Mesenchymal stem cell (in vitro differentiated cells and primary cell): ENCODE measurements at regions not wholly inside any gene's neighbourhood (a gene's known extent, or its start where the extent isn't known, plus 50 kb on each side); places are given as distances from the start of the nearest gene placed in this dataset.
A peak's percentile ranks its signal among the peaks of the same experiment; 100 is the strongest.

Source experiments
- DNase-seq: peaks from one replicate; pipeline ENCODE4 v3.0.0-alpha.2; 2013
- H2AFZ ChIP-seq: one replicate; pipeline ENCODE4 v1.6.1; 2013; ENCODE audit warnings: low read depth, mild to moderate bottlenecking, control low read depth, inconsistent platforms, low read length, moderate library complexity
- H2AK5ac ChIP-seq: 2 replicates; pipeline ENCODE4 v1.6.1; 2013; ENCODE audit warnings: low read length, moderate library complexity, mild to moderate bottlenecking, inconsistent platforms; ENCODE audit not compliant: severe bottlenecking
- H2BK120ac ChIP-seq: one replicate; pipeline ENCODE4 v1.6.1; 2013; ENCODE audit warnings: low read depth, mild to moderate bottlenecking, inconsistent platforms, low read length, moderate library complexity
- H2BK12ac ChIP-seq, 2 experiments: one replicate each; pipeline ENCODE4 v1.6.1; 2013; ENCODE audit warnings: inconsistent platforms in 2 of 2, low read length in 2 of 2, mild to moderate bottlenecking in 2 of 2, moderate library complexity in 2 of 2, control low read depth in 1 of 2
- H2BK15ac ChIP-seq: one replicate; pipeline ENCODE4 v1.6.1; 2013; ENCODE audit warnings: mild to moderate bottlenecking, low read depth, inconsistent platforms; ENCODE audit not compliant: poor library complexity, severe bottlenecking
- H2BK5ac ChIP-seq: 2 replicates; pipeline ENCODE4 v1.6.1; 2013; ENCODE audit warnings: low read depth, mild to moderate bottlenecking, low read length, control low read depth, inconsistent platforms; ENCODE audit not compliant: poor library complexity, severe bottlenecking
- H3K14ac ChIP-seq, 2 experiments: one replicate each; pipeline ENCODE4 v1.6.1; 2013; ENCODE audit warnings: inconsistent platforms in 2 of 2, low read length in 2 of 2, control low read depth in 1 of 2, mild to moderate bottlenecking in 1 of 2, moderate library complexity in 1 of 2
- H3K18ac ChIP-seq, 2 experiments: one replicate each; pipeline ENCODE4 v1.6.1; 2013; ENCODE audit warnings: inconsistent platforms in 2 of 2, low read length in 2 of 2, control low read depth in 1 of 2, low read depth in 1 of 2, mild to moderate bottlenecking in 1 of 2
- H3K23ac ChIP-seq, 2 experiments: one replicate each; pipeline ENCODE4 v1.6.1; 2013; ENCODE audit warnings: inconsistent platforms in 2 of 2, low read length in 2 of 2, mild to moderate bottlenecking in 2 of 2, moderate library complexity in 2 of 2, control low read depth in 1 of 2
- H3K27ac ChIP-seq: 2 replicates; pipeline ENCODE4 v1.5.1; 2013; ENCODE audit warnings: mild to moderate bottlenecking, moderate library complexity, low read length, control low read depth, inconsistent platforms; ENCODE audit not compliant: poor library complexity, severe bottlenecking
- H3K27me3 ChIP-seq, 2 experiments: 2 replicates each; pipeline versions ENCODE4 v1.6.1 to v1.7.0; 2013; ENCODE audit warnings: low read length in 2 of 2, mild to moderate bottlenecking in 2 of 2, moderate library complexity in 2 of 2, control low read depth in 1 of 2, inconsistent platforms in 1 of 2; ENCODE audit not compliant: control insufficient read depth in 1 of 2, insufficient read depth in 1 of 2
- H3K36me3 ChIP-seq, 2 experiments: 2 replicates each; pipeline versions ENCODE4 v1.6.1 to v1.7.0; 2013; ENCODE audit warnings: low read length in 2 of 2, control low read depth in 1 of 2, inconsistent platforms in 1 of 2, low read depth in 1 of 2, mild to moderate bottlenecking in 1 of 2; ENCODE audit not compliant: insufficient read depth in 2 of 2, control insufficient read depth in 1 of 2
- H3K4ac ChIP-seq, 2 experiments: one replicate each; pipeline ENCODE4 v1.6.1; 2013; ENCODE audit warnings: inconsistent platforms in 2 of 2, low read length in 2 of 2, mild to moderate bottlenecking in 2 of 2, moderate library complexity in 2 of 2, control low read depth in 1 of 2, low read depth in 1 of 2
- H3K4me1 ChIP-seq: 2 replicates; pipeline ENCODE4 v1.6.1; 2013; ENCODE audit warnings: low read depth, low read length, control low read depth; ENCODE audit not compliant: control insufficient read depth, insufficient read depth
- H3K4me2 ChIP-seq: 2 replicates; pipeline ENCODE4 v1.6.1; 2013; ENCODE audit warnings: low read length, mild to moderate bottlenecking, inconsistent platforms; ENCODE audit not compliant: poor library complexity, severe bottlenecking
- H3K4me3 ChIP-seq, 2 experiments: 2 replicates each; pipeline versions ENCODE4 v1.5.1 to v1.7.0; 2013; ENCODE audit warnings: low read length in 2 of 2, mild to moderate bottlenecking in 2 of 2, control low read depth in 1 of 2, low read depth in 1 of 2; ENCODE audit not compliant: insufficient read depth in 1 of 2
- H3K79me1 ChIP-seq: replicated peaks from 2 replicates; pipeline ENCODE4 v1.6.1; 2013; ENCODE audit warnings: mild to moderate bottlenecking, control low read depth, low read length, inconsistent platforms; ENCODE audit not compliant: poor library complexity, severe bottlenecking
- H3K9ac ChIP-seq: 2 replicates; pipeline ENCODE4 v1.7.0; 2013; ENCODE audit warnings: mild to moderate bottlenecking, low read length, moderate library complexity
- H3K9me3 ChIP-seq: 2 replicates; pipeline ENCODE4 v1.7.0; 2013; ENCODE audit warnings: mild to moderate bottlenecking, low read length; ENCODE audit not compliant: control insufficient read depth
- H4K8ac ChIP-seq: one replicate; pipeline ENCODE4 v1.6.1; 2013; ENCODE audit warnings: inconsistent platforms, mild to moderate bottlenecking, low read length, moderate library complexity
- H4K91ac ChIP-seq: one replicate; pipeline ENCODE4 v1.6.1; 2013; ENCODE audit warnings: mild to moderate bottlenecking, low read length, inconsistent platforms
- WGBS: methylation state at CpG from one replicate; pipeline ENCODE4 v1.1.7; 2013; ENCODE audit warnings: mixed read lengths; 5-methylcytosine and 5-hydroxymethylcytosine counted together

DNA sequence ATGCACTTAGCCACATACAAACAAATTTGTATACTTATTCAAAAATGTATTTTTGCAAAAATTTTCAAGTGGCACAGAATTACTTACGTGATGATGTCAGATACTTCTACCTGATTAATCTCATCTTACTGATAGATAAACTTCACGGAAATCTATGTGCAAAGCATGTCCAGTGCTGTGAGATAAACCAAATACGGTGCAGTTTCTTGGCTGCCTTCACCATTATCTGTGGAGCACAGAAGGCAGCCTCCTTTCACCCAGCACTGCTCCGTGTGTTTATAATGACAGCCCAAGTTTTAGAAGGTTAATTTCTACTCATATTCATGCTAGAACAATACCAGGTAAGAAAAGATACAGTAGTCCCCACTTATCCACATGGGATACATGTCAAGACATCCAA is 59.0 kb upstream of the PDE10A start:
- Histone ChIP-seq H2BK120ac (no peak overlapping the region), H3K4me1 (peaks cover 10% of the 10 kb centered on the region), H2BK5ac (no peak overlapping the region), H3K23ac (no peak overlapping the region), H3K9ac (no peak overlapping the region), H4K8ac (no peak overlapping the region), H3K9me3 (no peaks in the 10 kb centered on the region), H3K18ac (no peak overlapping the region), H2AFZ (no peak overlapping the region), H2AK5ac (no peak overlapping the region), H3K79me1 (no peaks in the 10 kb centered on the region), H3K4ac (no peak overlapping the region), H3K27me3 (peaks cover 0 to 40% of the 10 kb centered on the region in 2 experiments), H3K4me3 (no peak overlapping the region), H2BK12ac (no peak overlapping the region), H2BK15ac (no peak overlapping the region), H3K14ac (no peak overlapping the region), H4K91ac (no peak overlapping the region), H3K27ac (no peak overlapping the region), H3K4me2 (no peak overlapping the region), H3K36me3 (no peaks in the 10 kb centered on the region)
- WGBS = 87% methylated on average over 4 of the region's 4 CpGs
- no peak for DNase-seq

DNA sequence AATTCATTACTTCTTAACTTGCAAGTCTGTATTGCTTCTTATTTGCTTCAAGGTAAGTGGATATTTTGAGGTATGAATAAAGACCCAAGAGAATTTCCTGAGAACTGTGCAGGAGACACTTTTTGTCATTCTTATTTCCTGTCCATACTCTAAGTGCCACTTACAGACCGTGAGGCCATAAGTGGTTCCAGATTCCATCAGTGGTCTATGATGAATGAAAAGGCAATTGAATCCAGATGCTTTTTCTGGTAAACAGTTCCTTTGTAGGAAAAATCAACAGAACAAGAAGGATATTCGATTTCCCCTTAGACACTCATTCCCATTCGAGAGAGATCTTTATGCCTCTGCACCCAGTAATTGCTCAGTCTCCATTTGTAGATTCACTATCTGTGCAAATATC is 58.3 kb upstream of the PDE10A start:
- no peaks in the 10 kb centered on the region for H3K9me3 ChIP-seq
- no peak overlapping the region for H3K27ac ChIP-seq
- no peak overlapping the region for H4K8ac ChIP-seq
- H2BK12ac ChIP-seq = no peak overlapping the region
- no peak overlapping the region for H2BK5ac ChIP-seq
- no peak overlapping the region for H2AFZ ChIP-seq
- WGBS = 5% methylated on average over 3 of the region's 3 CpGs
- peaks cover 5% of the 10 kb centered on the region for H3K4me1 ChIP-seq
- H2BK120ac ChIP-seq = no peak overlapping the region
- no peak overlapping the region for H3K14ac ChIP-seq
- H3K4me3 ChIP-seq = no peak overlapping the region
- H3K18ac ChIP-seq = no peak overlapping the region
- H4K91ac ChIP-seq = no peak overlapping the region
- H3K9ac ChIP-seq = no peak overlapping the region
- H3K27me3 ChIP-seq = peaks cover 0 to 37% of the 10 kb centered on the region in 2 experiments
- no peaks in the 10 kb centered on the region for H3K36me3 ChIP-seq
- no peaks in the 10 kb centered on the region for H3K79me1 ChIP-seq
- no peak overlapping the region for H2AK5ac ChIP-seq
- DNase-seq = peak; percentile 14
- H2BK15ac ChIP-seq = no peak overlapping the region
- no peak overlapping the region for H3K23ac ChIP-seq
- H3K4ac ChIP-seq = no peak overlapping the region
- no peak overlapping the region for H3K4me2 ChIP-seq

DNA sequence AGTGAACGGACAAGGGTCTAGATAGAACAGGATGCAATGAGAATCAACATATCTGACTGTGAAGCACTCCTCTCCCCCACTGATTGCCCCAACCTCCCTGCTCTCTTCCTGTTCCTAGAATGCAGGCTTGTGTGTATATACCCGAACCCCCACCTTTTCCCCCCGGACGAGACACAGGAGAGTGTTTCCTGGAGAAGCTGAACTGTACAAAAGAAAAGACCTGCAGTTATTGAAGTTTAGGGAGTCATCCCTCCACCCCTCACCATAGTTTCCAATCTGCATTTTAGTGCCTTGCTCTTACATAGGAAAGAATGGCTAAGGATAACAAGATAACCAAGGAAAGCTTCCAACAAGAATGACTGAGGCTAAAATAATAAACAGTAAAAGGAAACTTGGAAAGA is 55.5 kb upstream of the PDE10A start:
- no peak overlapping the region for H2BK120ac ChIP-seq
- DNase-seq = peak; percentile 24

DNA sequence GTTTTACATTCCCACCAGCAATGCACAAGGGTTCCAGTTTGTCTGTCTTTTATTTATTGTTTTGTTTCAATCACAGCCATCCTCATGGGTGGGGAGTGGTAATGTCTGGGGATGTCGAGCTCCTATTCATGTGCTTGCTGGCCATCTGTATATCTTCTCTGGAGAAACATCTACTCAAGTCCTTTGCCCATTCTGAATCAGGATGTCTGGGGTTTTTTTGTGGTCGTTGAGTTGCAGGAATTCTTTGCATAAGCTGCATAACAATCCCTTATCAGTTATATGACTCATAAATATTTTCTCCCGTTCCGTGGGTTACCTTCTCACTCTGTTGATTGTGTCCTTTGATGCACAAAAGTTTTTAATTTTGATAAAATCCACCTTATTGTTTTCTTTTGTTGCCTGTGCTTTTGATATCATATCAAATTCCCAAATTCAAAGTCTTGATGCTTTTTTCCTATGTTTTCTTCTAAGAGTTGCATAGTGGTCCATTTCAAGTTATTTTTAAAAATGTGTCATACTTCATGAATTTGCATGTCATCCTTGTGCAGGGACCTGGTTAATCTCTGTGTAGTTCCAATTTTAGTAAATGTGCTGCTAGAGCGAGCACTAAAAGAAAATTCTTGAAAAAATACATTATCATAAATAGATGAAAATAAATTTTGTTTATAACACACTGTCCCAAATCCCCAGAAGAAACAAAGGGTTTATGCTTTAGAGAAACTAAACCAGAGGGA is 54.9 kb upstream of the PDE10A start:
- Histone ChIP-seq H3K79me1 (no peaks in the 10 kb centered on the region), H2BK120ac (no peak overlapping the region), H3K4ac (no peak overlapping the region), H3K9ac (no peak overlapping the region), H4K8ac (no peak overlapping the region), H2AK5ac (no peak overlapping the region), H3K18ac (no peak overlapping the region), H3K27ac (peak overlapping the region; percentile 46), H3K36me3 (no peaks in the 10 kb centered on the region), H3K27me3 (peaks cover 0 to 28% of the 10 kb centered on the region in 2 experiments), H3K14ac (no peak overlapping the region), H3K9me3 (no peaks in the 10 kb centered on the region), H2BK5ac (no peak overlapping the region), H3K4me2 (no peak overlapping the region), H2BK12ac (no peak overlapping the region), H2BK15ac (no peak overlapping the region), H4K91ac (no peak overlapping the region), H3K4me3 (no peak overlapping the region), H3K4me1 (peaks cover 9% of the 10 kb centered on the region), H2AFZ (no peak overlapping the region), H3K23ac (no peak overlapping the region)
- DNase-seq = peak; percentile 61
- WGBS = no CpG with 5 or more reads among the region's 5 CpGs

More for the DNA sequence above, 55.5 kb upstream of the PDE10A start:
- Histone ChIP-seq H2AK5ac (no peak overlapping the region), H2BK5ac (no peak overlapping the region), H3K4ac (no peak overlapping the region), H4K91ac (no peak overlapping the region), H3K4me1 (peaks cover 9% of the 10 kb centered on the region), H3K79me1 (no peaks in the 10 kb centered on the region), H3K14ac (no peak overlapping the region), H3K23ac (no peak overlapping the region), H2AFZ (no peak overlapping the region), H4K8ac (no peak overlapping the region), H3K18ac (no peak overlapping the region), H3K27me3 (peaks cover 0 to 28% of the 10 kb centered on the region in 2 experiments), H3K9me3 (no peaks in the 10 kb centered on the region), H3K4me3 (no peak overlapping the region), H2BK12ac (no peak overlapping the region), H3K27ac (peak overlapping the region; percentile 46), H2BK15ac (no peak overlapping the region), H3K36me3 (no peaks in the 10 kb centered on the region), H3K4me2 (no peak overlapping the region), H3K9ac (no peak overlapping the region)
- WGBS = 22% methylated on average over 1 of the region's 4 CpGs
